K562 (cell line): ENCODE measurements at regions not wholly inside any gene's neighbourhood (a gene's known extent, or its start where the extent isn't known, plus 50 kb on each side); places are given as distances from the start of the nearest gene placed in this dataset.

ENCODE experiments used
- ATAC-seq: fragments of 200-7000 bp; cut with Tn5 transposase; 3 replicates; pipeline ENCODE4 v1.9.1; 2020; ENCODE audit warnings: moderate library complexity
- BruUV-seq: library from RNA; stranded (reverse); fragments of 400-500 nt; replicated peaks from 2 replicates; lab custom pipeline; 2021; lab: Mats Ljungman, UMichigan
- CTCF ChIA-PET: fragments of 300-600 bp; formaldehyde crosslinking; extraction: SDS; loops from one replicate; lab custom pipeline; 2021; ENCODE audit warnings: low intra/inter-chr PET ratio; lab: Yijun Ruan, JAX
- POLR2A ChIA-PET: fragments of 300-600, 350-650 bp; sonication (Branson Sonifier 250); formaldehyde crosslinking; extraction: SDS; loops from one replicate; lab custom pipeline; 2021; ENCODE audit warnings: antibody characterized with exemption, inconsistent platforms; lab: Yijun Ruan, JAX
- DNase-seq, 4 experiments: peaks; one replicate each; pipeline versions ENCODE4 v3.0.0 to v3.0.0-alpha.2; 2011 to 2018; ENCODE audit warnings: low spot score in 3 of 4, mixed read lengths in 3 of 4; ENCODE audit errors: extremely low read depth in 1 of 4
- FAIRE-seq: peaks from 2 replicates; lab custom pipeline; 2011; peaks lifted over from hg19 to GRCh38; lab: Jason Lieb, UNC
- H2AFZ ChIP-seq: 2 replicates; pipeline ENCODE4 v1.6.0; 2011; ENCODE audit warnings: low read depth, low read length, control low read depth, inconsistent platforms
- H3K27ac ChIP-seq: fragments of 200-600 bp; 3 replicates; pipeline ENCODE4 v1.8.0; 2011; ENCODE audit warnings: low read depth, mild to moderate bottlenecking, control low read depth, inconsistent platforms, low read length, moderate library complexity, mixed read lengths; ENCODE audit errors: extremely low read depth
- H3K27me3 ChIP-seq, 2 experiments: fragments of 300-600 bp in 1 of 2; 2 replicates in 1 of 2; 3 replicates in 1 of 2; pipeline versions ENCODE4 v1.6.0 to v1.8.0; 2011; ENCODE audit warnings: inconsistent platforms in 2 of 2, low read length in 2 of 2, mild to moderate bottlenecking in 1 of 2, mixed read lengths in 1 of 2, moderate library complexity in 1 of 2; ENCODE audit not compliant: control insufficient read depth in 2 of 2, insufficient read depth in 2 of 2
- H3K36me3 ChIP-seq: fragments of 300-600 bp; 3 replicates; pipeline ENCODE4 v1.8.0; 2011; ENCODE audit warnings: mild to moderate bottlenecking, low read length, inconsistent platforms; ENCODE audit not compliant: control insufficient read depth, insufficient read depth
- H3K4me1 ChIP-seq, 2 experiments: fragments of 200-600 bp in 1 of 2; replicated peaks in 1 of 2; 2 replicates in 1 of 2; 3 replicates in 1 of 2; pipeline versions ENCODE4 v1.5.1 to v1.8.0; 2011; ENCODE audit warnings: inconsistent platforms in 2 of 2, low read length in 2 of 2, mild to moderate bottlenecking in 1 of 2, mixed read lengths in 1 of 2, moderate library complexity in 1 of 2; ENCODE audit not compliant: control insufficient read depth in 2 of 2, insufficient read depth in 2 of 2
- H3K4me2 ChIP-seq: 2 replicates; pipeline ENCODE4 v1.6.1; 2011; ENCODE audit warnings: low read length, control low read depth, inconsistent platforms, mixed read lengths; ENCODE audit not compliant: insufficient read depth
- H3K4me3 ChIP-seq: fragments of 200-600 bp; sonication (generic), shearing (Covaris generic); 2 replicates; pipeline ENCODE4 v1.5.1; 2016; ENCODE audit warnings: control low read depth, inconsistent platforms
- H3K79me2 ChIP-seq: fragments of 200-600 bp; 3 replicates; pipeline ENCODE4 v1.8.0; 2011; ENCODE audit warnings: low read length, inconsistent platforms; ENCODE audit not compliant: control insufficient read depth, insufficient read depth
- H3K9ac ChIP-seq, 2 experiments: 2 replicates each; pipeline versions ENCODE4 v1.6.0 to v1.6.1; 2011; ENCODE audit warnings: low read depth in 2 of 2, low read length in 2 of 2, control low read depth in 1 of 2, inconsistent platforms in 1 of 2, mild to moderate bottlenecking in 1 of 2, mixed read lengths in 1 of 2; ENCODE audit not compliant: insufficient read depth in 1 of 2
- H3K9me1 ChIP-seq: one replicate; pipeline ENCODE4 v1.6.0; 2011; ENCODE audit warnings: inconsistent platforms, mild to moderate bottlenecking, low read length, moderate library complexity; ENCODE audit not compliant: control insufficient read depth, insufficient read depth
- H3K9me3 ChIP-seq: replicated peaks from 2 replicates; pipeline ENCODE4 v1.5.1; 2011; ENCODE audit warnings: low read depth, low read length, inconsistent platforms; ENCODE audit not compliant: control insufficient read depth, insufficient read depth
- H4K20me1 ChIP-seq: replicated peaks from 2 replicates; pipeline ENCODE4 v1.6.1; 2011; ENCODE audit warnings: low read length, inconsistent platforms, mixed read lengths; ENCODE audit not compliant: control insufficient read depth, insufficient read depth
- FOXP1 ChIP-seq: sonication (generic); formaldehyde crosslinking; IDR thresholded peaks from 2 replicates; pipeline ENCODE4 v1.8.0; 2022; ENCODE audit warnings: mild to moderate bottlenecking, missing genetic modification reagents
- L3MBTL2 ChIP-seq: fragments of 450-650 bp; IDR thresholded peaks from 2 replicates; pipeline ENCODE4 v1.6.1; 2016; ENCODE audit warnings: mild to moderate bottlenecking, moderate library complexity
- NCOA6 ChIP-seq: fragments of 450-650 bp; IDR thresholded peaks from 2 replicates; pipeline ENCODE4 v1.6.1; 2017; ENCODE audit warnings: mild to moderate bottlenecking
- POLR2H ChIP-seq: IDR thresholded peaks from 2 replicates; pipeline ENCODE4 v1.6.1; 2016; ENCODE audit warnings: missing genetic modification characterization, low read depth, mild to moderate bottlenecking, control low read depth, missing compliant biosample characterization, moderate library complexity
- TFAM ChIP-seq: fragments of 250-450 bp; sonication (Bioruptor Pico); conservative IDR thresholded peaks from 2 replicates; pipeline ENCODE4 v1.5.0; 2021; ENCODE audit warnings: mild to moderate bottlenecking, moderate library complexity
- TRIM28 ChIP-seq: fragments of 450-650 bp; IDR thresholded peaks from 2 replicates; pipeline ENCODE4 v1.6.1; 2017
- ZBTB5 ChIP-seq: fragments of 450-650 bp; IDR thresholded peaks from 2 replicates; pipeline ENCODE4 v1.6.1; 2017; ENCODE audit warnings: antibody characterized with exemption
- ZNF280A ChIP-seq: fragments of 450-650 bp; IDR thresholded peaks from 2 replicates; pipeline ENCODE4 v1.6.1; 2018; ENCODE audit warnings: mild to moderate bottlenecking, low read depth; ENCODE audit not compliant: partially characterized antibody
- ZNF354B ChIP-seq: fragments of 250-450 bp; sonication (Bioruptor Pico); IDR thresholded peaks from 2 replicates; pipeline ENCODE4 v1.4.0; 2020
- ZNF740 ChIP-seq, 3 experiments: fragments of 200-800 bp in 1 of 3; sonication (Bioruptor generic) in 1 of 3; sonication (generic) in 1 of 3; formaldehyde crosslinking in 1 of 3; IDR thresholded peaks; 2 replicates each; pipeline versions ENCODE4 v1.6.1 to v1.8.0; 2016 to 2022; ENCODE audit warnings: mild to moderate bottlenecking in 2 of 3, missing compliant biosample characterization in 2 of 3, missing genetic modification characterization in 2 of 3, missing genetic modification reagents in 1 of 3
- WGBS: fragments of 100-300 bp; shearing (Covaris generic); methylation state at CpG from one replicate; pipeline ENCODE4 v1.1.6; 2016; ENCODE audit warnings: low coverage, mixed read lengths; ENCODE audit not compliant: insufficient coverage; ENCODE audit errors: missing lambda C conversion rate; 5-methylcytosine and 5-hydroxymethylcytosine counted together
- in situ Hi-C: fragments of 300-500 bp; cut with MboI; formaldehyde crosslinking; loops from 4 replicates; pipeline ENCODE4 v1.15.0; 2018; ENCODE audit warnings: inconsistent platforms, mixed read lengths
- intact Hi-C: fragments of 100-400 bp; cut with micrococcal nuclease; formaldehyde crosslinking; loops from 2 replicates; pipeline ENCODE4 v1.14.2; 2022

GRCh38 chr15:26352406-26352805 is 420.5 kb downstream of the GABRB3 start:
- H3K4me3 ChIP-seq, result no peak overlapping the region
- no peak overlapping the region for H2AFZ ChIP-seq
- no peak overlapping the region for H3K4me2 ChIP-seq
- H3K79me2 ChIP-seq, result no peaks in the 10 kb centered on the region
- no peaks in the 10 kb centered on the region for H3K9me3 ChIP-seq
- ChIA-PET POLR2A (no interaction called here), CTCF (no interaction called here)
- 2% methylated on average over 4 of the region's 4 CpGs for WGBS
- intact Hi-C loops (no loop called here), in situ Hi-C loops (no loop called here)
- H3K36me3 ChIP-seq, result no peaks in the 10 kb centered on the region
- ATAC-seq (no peak), DNase-seq (no peak), FAIRE-seq (no peak)
- no peaks in the 10 kb centered on the region for H3K27me3 ChIP-seq
- H3K4me1 ChIP-seq, result no peaks in the 10 kb centered on the region
- no peaks in the 10 kb centered on the region for H4K20me1 ChIP-seq
- no peak overlapping the region for H3K9ac ChIP-seq
- H3K27ac ChIP-seq, result no peak overlapping the region
- no peak for TF ChIP-seq FOXP1 (CRISPR knock-in tag)
- no peak for TF ChIP-seq ZNF354B (CRISPR knock-in tag)
- TF ChIP-seq L3MBTL2, result no peak
- TF ChIP-seq NCOA6, result no peak
- TF ChIP-seq ZNF280A, result no peak
- no peak for TF ChIP-seq ZNF740 (CRISPR knock-in tag; IDR thresholded peaks at IDR 0.05)
- no peak for TF ChIP-seq ZNF740 (tag; IDR thresholded peaks at IDR 0.05)
- TF ChIP-seq POLR2H (tag), result no peak
- no peak for TF ChIP-seq TFAM (CRISPR knock-in tag)
- TF ChIP-seq TRIM28, result no peak
- TF ChIP-seq ZBTB5, result no peak
- no peaks in the 10 kb centered on the region for H3K9me1 ChIP-seq
- no TSS peak for BruUV-seq
